ENCODE measurements at regions not wholly inside any gene's neighbourhood (a gene's known extent, or its start where the extent isn't known, plus 50 kb on each side); places are given as distances from the start of the nearest gene placed in this dataset.

DNA sequence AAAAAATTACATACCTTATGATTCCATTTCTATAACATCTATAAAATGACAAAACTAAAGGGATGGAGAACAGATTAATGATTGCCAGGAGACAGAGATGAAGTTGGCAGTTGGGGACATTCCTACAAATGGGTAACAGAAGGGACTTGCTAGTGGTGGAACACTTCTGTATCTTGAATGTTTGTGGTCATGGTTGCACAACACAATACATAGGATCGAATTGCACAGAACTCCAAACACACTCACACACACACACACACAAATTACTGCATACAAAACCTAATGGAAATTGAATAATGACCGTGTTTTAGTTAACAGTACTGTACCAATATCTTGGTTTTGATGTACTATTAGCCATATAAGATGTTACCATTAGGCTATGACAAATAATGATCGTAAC, 330.7 kb upstream of the POU5F2 start:
- FAIRE-seq: no peak
- no peak for DNase-seq (ENCODE audit: low read depth, low spot score)
- dilution Hi-C loops (cut with MboI; ENCODE audit: extremely low pct_ligation_motif_present, low sequenced_read_pairs): no loop called here

DNA sequence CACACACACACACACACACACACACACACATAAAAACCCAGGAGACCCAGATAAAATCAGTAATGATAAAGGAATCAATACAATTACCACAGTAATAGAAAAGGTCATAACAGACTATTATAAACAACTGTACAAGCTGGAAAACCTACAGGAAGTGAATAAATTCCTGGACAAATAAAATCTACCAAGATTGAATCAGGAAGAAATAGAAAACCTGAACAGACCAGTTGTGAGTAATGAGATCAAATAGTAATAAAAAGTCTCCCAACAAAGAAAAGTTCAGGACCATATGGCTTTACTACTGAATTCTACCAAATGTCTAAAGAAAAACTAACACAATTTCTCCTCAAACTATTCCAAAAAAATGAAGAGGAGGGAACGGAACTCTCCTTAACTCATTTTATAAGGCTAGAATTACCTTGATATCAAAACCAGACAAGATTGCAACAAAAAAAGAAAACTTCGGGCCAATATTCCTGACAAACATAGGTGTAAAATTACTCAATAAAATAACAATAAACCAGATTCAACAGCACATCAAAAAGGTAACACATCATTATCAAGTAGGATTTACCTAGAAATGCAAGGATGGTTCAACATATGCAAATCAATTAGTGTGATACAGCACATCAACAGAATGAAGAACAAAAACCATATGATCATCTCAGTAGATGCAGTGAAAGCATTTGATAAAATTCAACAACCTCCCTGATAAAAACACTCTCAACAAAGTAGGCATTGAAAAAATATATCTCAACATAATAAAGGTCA, 325.2 kb upstream of the POU5F2 start:
- Histone ChIP-seq H4K20me1 (ENCODE audit: control insufficient read depth, extremely low read depth, insufficient read depth, low read length) (no peaks in the 10 kb centered on the region), H3K79me2 (ENCODE audit: control insufficient read depth, insufficient read depth, low read length) (peaks cover 7% of the 10 kb centered on the region), H3K4me3 (ENCODE audit: control insufficient read depth in 2 of 3, extremely low read depth in 1 of 3, insufficient read depth in 2 of 3, low read depth in 1 of 3, low read length in 3 of 3) (no peak overlapping the region), H3K36me3 (ENCODE audit: control insufficient read depth in 2 of 2, extremely low read depth in 1 of 2, insufficient read depth in 2 of 2, low read length in 2 of 2) (no peaks in the 10 kb centered on the region), H3K9ac (ENCODE audit: control insufficient read depth, extremely low read depth, insufficient read depth, low read length) (no peak overlapping the region), H3K27me3 (ENCODE audit: control insufficient read depth, extremely low read depth, insufficient read depth, low read length) (no peaks in the 10 kb centered on the region), H3K9me1 (ENCODE audit: control insufficient read depth, extremely low read depth, insufficient read depth, low read length) (peaks cover 2% of the 10 kb centered on the region), H3K9me3 (ENCODE audit: control insufficient read depth, low read depth, low read length) (peaks cover 2% of the 10 kb centered on the region), H3K4me1 (ENCODE audit: control insufficient read depth, extremely low read depth, insufficient read depth, low read length) (no peaks in the 10 kb centered on the region), H3K4me2 (ENCODE audit: control insufficient read depth, extremely low read depth, insufficient read depth, low read depth, low read length) (no peak overlapping the region), H2AFZ (ENCODE audit: control insufficient read depth, low read length) (no peak overlapping the region), H3K27ac (ENCODE audit: control insufficient read depth, insufficient read depth, low read length) (no peak overlapping the region)
- FAIRE-seq (no peak), DNase-seq (ENCODE audit: low read depth, low spot score) (no peak)
- no peak for TF ChIP-seq EZH2 (IDR thresholded peaks at IDR 0.05; ENCODE audit: low read length)
- TF ChIP-seq, protein P1, sequence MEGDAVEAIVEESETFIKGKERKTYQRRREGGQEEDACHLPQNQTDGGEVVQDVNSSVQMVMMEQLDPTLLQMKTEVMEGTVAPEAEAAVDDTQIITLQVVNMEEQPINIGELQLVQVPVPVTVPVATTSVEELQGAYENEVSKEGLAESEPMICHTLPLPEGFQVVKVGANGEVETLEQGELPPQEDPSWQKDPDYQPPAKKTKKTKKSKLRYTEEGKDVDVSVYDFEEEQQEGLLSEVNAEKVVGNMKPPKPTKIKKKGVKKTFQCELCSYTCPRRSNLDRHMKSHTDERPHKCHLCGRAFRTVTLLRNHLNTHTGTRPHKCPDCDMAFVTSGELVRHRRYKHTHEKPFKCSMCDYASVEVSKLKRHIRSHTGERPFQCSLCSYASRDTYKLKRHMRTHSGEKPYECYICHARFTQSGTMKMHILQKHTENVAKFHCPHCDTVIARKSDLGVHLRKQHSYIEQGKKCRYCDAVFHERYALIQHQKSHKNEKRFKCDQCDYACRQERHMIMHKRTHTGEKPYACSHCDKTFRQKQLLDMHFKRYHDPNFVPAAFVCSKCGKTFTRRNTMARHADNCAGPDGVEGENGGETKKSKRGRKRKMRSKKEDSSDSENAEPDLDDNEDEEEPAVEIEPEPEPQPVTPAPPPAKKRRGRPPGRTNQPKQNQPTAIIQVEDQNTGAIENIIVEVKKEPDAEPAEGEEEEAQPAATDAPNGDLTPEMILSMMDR (optimal IDR thresholded peaks at IDR 0.05 in 1 of 3, IDR thresholded peaks at IDR 0.05 in 1 of 3, conservative IDR thresholded peaks at IDR 0.05 in 1 of 3; ENCODE audit: extremely low read depth in 1 of 3, insufficient read depth in 2 of 3, low read length in 3 of 3): no peak
- dilution Hi-C loops (cut with MboI; ENCODE audit: extremely low pct_ligation_motif_present, low sequenced_read_pairs): no loop called here

More for the DNA sequence above, 330.7 kb upstream of the POU5F2 start:
- H3K9me3 ChIP-seq (ENCODE audit: control insufficient read depth, low read depth, low read length): peaks cover under 1% of the 10 kb centered on the region
- no peaks in the 10 kb centered on the region for H4K20me1 ChIP-seq (ENCODE audit: control insufficient read depth, extremely low read depth, insufficient read depth, low read length)
- H3K27ac ChIP-seq (ENCODE audit: control insufficient read depth, insufficient read depth, low read length): no peak overlapping the region
- no peak overlapping the region for H3K9ac ChIP-seq (ENCODE audit: control insufficient read depth, extremely low read depth, insufficient read depth, low read length)
- H3K4me1 ChIP-seq (ENCODE audit: control insufficient read depth, extremely low read depth, insufficient read depth, low read length): no peaks in the 10 kb centered on the region
- H3K4me3 ChIP-seq (ENCODE audit: control insufficient read depth in 2 of 3, extremely low read depth in 1 of 3, insufficient read depth in 2 of 3, low read depth in 1 of 3, low read length in 3 of 3): no peak overlapping the region
- no peaks in the 10 kb centered on the region for H3K79me2 ChIP-seq (ENCODE audit: control insufficient read depth, insufficient read depth, low read length)
- H2AFZ ChIP-seq (ENCODE audit: control insufficient read depth, low read length): no peak overlapping the region
- H3K27me3 ChIP-seq (ENCODE audit: control insufficient read depth, extremely low read depth, insufficient read depth, low read length): no peaks in the 10 kb centered on the region
- no peak overlapping the region for H3K4me2 ChIP-seq (ENCODE audit: control insufficient read depth, extremely low read depth, insufficient read depth, low read depth, low read length)
- TF ChIP-seq, protein P1 (optimal IDR thresholded peaks at IDR 0.05 in 1 of 3, IDR thresholded peaks at IDR 0.05 in 1 of 3, conservative IDR thresholded peaks at IDR 0.05 in 1 of 3; ENCODE audit: extremely low read depth in 1 of 3, insufficient read depth in 2 of 3, low read length in 3 of 3): no peak
- TF ChIP-seq EZH2 (IDR thresholded peaks at IDR 0.05; ENCODE audit: low read length): no peak
- no peaks in the 10 kb centered on the region for H3K9me1 ChIP-seq (ENCODE audit: control insufficient read depth, extremely low read depth, insufficient read depth, low read length)
- no peaks in the 10 kb centered on the region for H3K36me3 ChIP-seq (ENCODE audit: control insufficient read depth in 2 of 2, extremely low read depth in 1 of 2, insufficient read depth in 2 of 2, low read length in 2 of 2)

All from keratinocyte (primary cell).